SK-N-SH (cell line): ENCODE measurements at regions not wholly inside any gene's neighbourhood (a gene's known extent, or its start where the extent isn't known, plus 50 kb on each side); places are given as distances from the start of the nearest gene placed in this dataset.

Experiments used
- CTCF ChIA-PET: fragments of 300-600, 350-600 bp; formaldehyde crosslinking; extraction: SDS; loops from one replicate; lab custom pipeline; 2021; lab: Yijun Ruan, JAX
- POLR2A ChIA-PET: fragments of 350-600 bp; sonication (Branson Sonifier 250); formaldehyde crosslinking; extraction: SDS; loops from one replicate; lab custom pipeline; 2020; ENCODE audit warnings: antibody characterized with exemption, inconsistent platforms; lab: Yijun Ruan, JAX
- DNase-seq: peaks from one replicate; pipeline ENCODE4 v3.0.0; 2012
- H2AFZ ChIP-seq: fragments of 200-600 bp; sonication (generic); 2 replicates; pipeline ENCODE4 v1.8.1; 2016; ENCODE audit warnings: antibody characterized with exemption, mild to moderate bottlenecking, low read depth
- H3F3A ChIP-seq: fragments of 200-600 bp; sonication (generic); replicated peaks from 2 replicates; pipeline ENCODE3; 2016; ENCODE audit warnings: antibody characterized with exemption, mild to moderate bottlenecking; ENCODE audit not compliant: insufficient read depth
- H3K27ac ChIP-seq, 2 experiments: fragments of 200-500 bp in 1 of 2; fragments of 200-600 bp in 1 of 2; sonication (Bioruptor generic) in 1 of 2; sonication (generic), shearing (Covaris generic) in 1 of 2; 2 replicates each; pipeline versions ENCODE4 v1.5.1 to v1.6.1; 2014 to 2016; ENCODE audit warnings: low read depth in 2 of 2, inconsistent platforms in 1 of 2, low read length in 1 of 2, mild to moderate bottlenecking in 1 of 2, mixed read lengths in 1 of 2
- H3K27me3 ChIP-seq: fragments of 200-600 bp; sonication (generic), shearing (Covaris generic); 2 replicates; pipeline ENCODE4 v1.6.1; 2016; ENCODE audit warnings: mixed run types; ENCODE audit not compliant: insufficient read depth
- H3K36me3 ChIP-seq, 2 experiments: fragments of 200-500 bp in 1 of 2; fragments of 200-600 bp in 1 of 2; sonication (Bioruptor generic) in 1 of 2; sonication (generic) in 1 of 2; replicated peaks in 1 of 2; 2 replicates each; pipeline versions ENCODE3 to v1.5.1; 2014 to 2016; ENCODE audit warnings: low read length in 1 of 2, mild to moderate bottlenecking in 1 of 2; ENCODE audit not compliant: insufficient read depth in 2 of 2, control insufficient read depth in 1 of 2
- H3K4me1 ChIP-seq, 2 experiments: fragments of 200-500 bp in 1 of 2; fragments of 200-600 bp in 1 of 2; sonication (Bioruptor generic) in 1 of 2; sonication (generic), shearing (Covaris generic) in 1 of 2; 2 replicates each; pipeline versions ENCODE4 v1.5.1 to v1.6.1; 2014 to 2016; ENCODE audit warnings: low read depth in 1 of 2, low read length in 1 of 2, mixed run types in 1 of 2; ENCODE audit not compliant: insufficient read depth in 2 of 2, control insufficient read depth in 1 of 2
- H3K4me2 ChIP-seq: fragments of 200-600 bp; sonication (generic), shearing (Covaris generic); 2 replicates; pipeline ENCODE4 v1.6.1; 2017; ENCODE audit warnings: mixed run types
- H3K4me3 ChIP-seq, 2 experiments: fragments of 200-500 bp in 1 of 2; fragments of 200-600 bp in 1 of 2; sonication (Bioruptor generic) in 1 of 2; sonication (generic), shearing (Covaris generic) in 1 of 2; 2 replicates each; pipeline versions ENCODE4 v1.5.1 to v1.8.1; 2014 to 2016; ENCODE audit warnings: low read depth in 2 of 2, inconsistent platforms in 1 of 2, low read length in 1 of 2, mild to moderate bottlenecking in 1 of 2, mixed read lengths in 1 of 2, moderate library complexity in 1 of 2
- H3K79me2 ChIP-seq: fragments of 200-600 bp; sonication (generic); 2 replicates; pipeline ENCODE4 v1.8.1; 2017; ENCODE audit warnings: mild to moderate bottlenecking; ENCODE audit not compliant: insufficient read depth
- H3K9ac ChIP-seq: fragments of 200-600 bp; sonication (generic); 2 replicates; pipeline ENCODE4 v1.6.1; 2017; ENCODE audit warnings: mixed run types
- H3K9me2 ChIP-seq: fragments of 200-600 bp; sonication (generic); 2 replicates; pipeline ENCODE4 v1.6.1; 2017; ENCODE audit warnings: mixed run types
- H3K9me3 ChIP-seq: fragments of 200-600 bp; sonication (generic); 2 replicates; pipeline ENCODE4 v1.6.1; 2017; ENCODE audit warnings: mixed run types, mild to moderate bottlenecking, moderate library complexity
- H4K20me1 ChIP-seq: fragments of 200-600 bp; sonication (generic); 2 replicates; pipeline ENCODE4 v1.6.1; 2017; ENCODE audit warnings: mild to moderate bottlenecking, mixed run types; ENCODE audit not compliant: insufficient read depth
- CTCF ChIP-seq: fragments of 200-600 bp; sonication (generic); IDR thresholded peaks from 2 replicates; pipeline ENCODE4 v1.6.1; 2017; ENCODE audit warnings: antibody characterized with exemption, mild to moderate bottlenecking, moderate library complexity
- ELF1 ChIP-seq: IDR thresholded peaks from 2 replicates; pipeline ENCODE4 v1.4.0; 2012
- EZH2phosphoT487 ChIP-seq: fragments of 200-600 bp; sonication (generic); IDR thresholded peaks from 2 replicates; pipeline ENCODE4 v1.6.1; 2017; ENCODE audit warnings: low read depth, mixed run types, mild to moderate bottlenecking, antibody characterized with exemption, moderate library complexity, borderline replicate concordance
- FOSL2 ChIP-seq: IDR thresholded peaks from 2 replicates; pipeline ENCODE4 v1.4.0; 2012; ENCODE audit warnings: low read depth, mild to moderate bottlenecking, moderate library complexity, borderline replicate concordance
- FOXJ3 ChIP-seq: sonication (generic); formaldehyde crosslinking; IDR thresholded peaks from 2 replicates; pipeline ENCODE4 v1.5.1; 2020; ENCODE audit warnings: mild to moderate bottlenecking, missing genetic modification reagents
- FOXM1 ChIP-seq: IDR thresholded peaks from 2 replicates; pipeline ENCODE4 v1.4.0; 2012; ENCODE audit warnings: low read depth, mild to moderate bottlenecking
- GATA2 ChIP-seq: sonication (generic); formaldehyde crosslinking; IDR thresholded peaks from 2 replicates; pipeline ENCODE4 v1.5.0; 2020; ENCODE audit warnings: mild to moderate bottlenecking, missing genetic modification reagents
- IRF3 ChIP-seq: fragments of 150-350 bp; IDR thresholded peaks from 2 replicates; pipeline ENCODE4 v1.6.1; 2016; ENCODE audit warnings: mild to moderate bottlenecking, low read depth, low read length
- JUND ChIP-seq: IDR thresholded peaks from 2 replicates; pipeline ENCODE4 v1.4.0; 2012
- MXI1 ChIP-seq: IDR thresholded peaks from 2 replicates; pipeline ENCODE4 v1.6.1; 2012; ENCODE audit warnings: mild to moderate bottlenecking, low read depth, low read length, improper control_type of control experiment
- NFIC ChIP-seq: IDR thresholded peaks from 2 replicates; pipeline ENCODE4 v1.4.0; 2012; ENCODE audit warnings: borderline replicate concordance
- NRF1 ChIP-seq: IDR thresholded peaks from 2 replicates; pipeline ENCODE4 v1.6.1; 2012; ENCODE audit warnings: low read depth, mild to moderate bottlenecking, low read length
- POLR2AphosphoS5 ChIP-seq: IDR thresholded peaks from 2 replicates; pipeline ENCODE4 v1.6.1; 2012; ENCODE audit warnings: low read depth, low read length
- REST ChIP-seq: IDR thresholded peaks from 2 replicates; pipeline ENCODE4 v1.6.1; 2012; ENCODE audit warnings: mild to moderate bottlenecking, low read depth, low read length, moderate library complexity
- RXRA ChIP-seq: IDR thresholded peaks from 2 replicates; pipeline ENCODE4 v1.4.0; 2012; ENCODE audit warnings: low read depth, mild to moderate bottlenecking, borderline replicate concordance
- SIN3A ChIP-seq: IDR thresholded peaks from 2 replicates; pipeline ENCODE4 v1.6.1; 2012; ENCODE audit warnings: low read depth, mild to moderate bottlenecking, low read length, moderate library complexity, borderline replicate concordance
- SMC3 ChIP-seq: IDR thresholded peaks from 2 replicates; pipeline ENCODE4 v1.6.1; 2012; ENCODE audit warnings: low read depth, low read length, improper control_type of control experiment
- TCF12 ChIP-seq: IDR thresholded peaks from 2 replicates; pipeline ENCODE4 v1.4.0; 2012
- TEAD4 ChIP-seq: IDR thresholded peaks from 2 replicates; pipeline ENCODE4 v1.4.0; 2012; ENCODE audit warnings: mild to moderate bottlenecking, borderline replicate concordance; ENCODE audit not compliant: insufficient read depth
- ZBTB33 ChIP-seq: IDR thresholded peaks from 2 replicates; pipeline ENCODE4 v1.4.0; 2012; ENCODE audit warnings: low read depth, borderline replicate concordance
- WGBS: methylation state at CpG from one replicate; pipeline ENCODE4 v1.1.6; 2017; ENCODE audit warnings: low lambda C conversion rate; 5-methylcytosine and 5-hydroxymethylcytosine counted together

GRCh38 chr7:119748251-119748860 is 524.6 kb upstream of the KCND2 start:
- H3K79me2 ChIP-seq: no peaks in the 10 kb centered on the region
- H3K9me2 ChIP-seq: no peaks in the 10 kb centered on the region; the same call in 1 of the 2 replicates
- TF ChIP-seq RXRA: no peak
- ChIA-PET CTCF (no interaction called here), POLR2A (no interaction called here)
- no peaks in the 10 kb centered on the region for H4K20me1 ChIP-seq
- H3K9ac ChIP-seq: no peak overlapping the region
- no peak overlapping the region for H2AFZ ChIP-seq
- H3F3A ChIP-seq: no peaks in the 10 kb centered on the region
- H3K27ac ChIP-seq: peak overlapping the region in 1 of 2 experiments; percentile 50; a peak in 1 of 4 replicates
- H3K4me3 ChIP-seq: no peak overlapping the region
- no peak overlapping the region for H3K4me2 ChIP-seq
- no peaks in the 10 kb centered on the region for H3K9me3 ChIP-seq
- H3K4me1 ChIP-seq: peaks cover 0 to 5% of the 10 kb centered on the region in 2 experiments; a peak in 1 of 4 replicates
- WGBS: 15% methylated on average over 1 of the region's 1 CpG
- no peaks in the 10 kb centered on the region for H3K27me3 ChIP-seq
- no peaks in the 10 kb centered on the region for H3K36me3 ChIP-seq
- DNase-seq: no peak

- H3K4me3 ChIP-seq: no peak overlapping the region
- POLR2A ChIA-PET: no interaction called here
- TF ChIP-seq SIN3A (no peak), ZBTB33 (no peak), MXI1 (no peak), POLR2AphosphoS5 (no peak), NRF1 (no peak), CTCF (no peak), FOSL2 (no peak), IRF3 (no peak), SMC3 (no peak), EZH2phosphoT487 (no peak), NFIC (no peak), TEAD4 (no peak), FOXJ3 (CRISPR knock-in tag) (no peak), REST (no peak), ELF1 (no peak), TCF12 (no peak), JUND (no peak), FOXM1 (no peak), GATA2 (CRISPR knock-in tag) (no peak)
Measured at GRCh38 chr7:119748991-119749390, 524.0 kb upstream of the KCND2 start.

More at GRCh38 chr7:119748991-119749390, 524.0 kb upstream of the KCND2 start:
- WGBS: 10% methylated on average over 2 of the region's 2 CpGs
- Histone ChIP-seq H3K79me2 (no peaks in the 10 kb centered on the region), H3K4me2 (no peak overlapping the region), H3K36me3 (no peaks in the 10 kb centered on the region), H2AFZ (no peak overlapping the region), H3K27ac (no peak overlapping the region; a peak in 1 of 4 replicates), H3K4me1 (peaks cover 0 to 5% of the 10 kb centered on the region in 2 experiments; a peak in 1 of 4 replicates), H3K9me3 (no peaks in the 10 kb centered on the region), H3F3A (no peaks in the 10 kb centered on the region), H3K27me3 (no peaks in the 10 kb centered on the region), H4K20me1 (no peaks in the 10 kb centered on the region), H3K9me2 (no peaks in the 10 kb centered on the region; the same call in 1 of the 2 replicates), H3K9ac (no peak overlapping the region)
- CTCF ChIA-PET: no interaction called here
- DNase-seq: no peak
